ENCODE measurements at regions not wholly inside any gene's neighbourhood (a gene's known extent, or its start where the extent isn't known, plus 50 kb on each side); places are given as distances from the start of the nearest gene placed in this dataset.

- no peak for TF ChIP-seq POLR2AphosphoS5 (IDR thresholded peaks at IDR 0.05)
- TF ChIP-seq, protein P1, sequence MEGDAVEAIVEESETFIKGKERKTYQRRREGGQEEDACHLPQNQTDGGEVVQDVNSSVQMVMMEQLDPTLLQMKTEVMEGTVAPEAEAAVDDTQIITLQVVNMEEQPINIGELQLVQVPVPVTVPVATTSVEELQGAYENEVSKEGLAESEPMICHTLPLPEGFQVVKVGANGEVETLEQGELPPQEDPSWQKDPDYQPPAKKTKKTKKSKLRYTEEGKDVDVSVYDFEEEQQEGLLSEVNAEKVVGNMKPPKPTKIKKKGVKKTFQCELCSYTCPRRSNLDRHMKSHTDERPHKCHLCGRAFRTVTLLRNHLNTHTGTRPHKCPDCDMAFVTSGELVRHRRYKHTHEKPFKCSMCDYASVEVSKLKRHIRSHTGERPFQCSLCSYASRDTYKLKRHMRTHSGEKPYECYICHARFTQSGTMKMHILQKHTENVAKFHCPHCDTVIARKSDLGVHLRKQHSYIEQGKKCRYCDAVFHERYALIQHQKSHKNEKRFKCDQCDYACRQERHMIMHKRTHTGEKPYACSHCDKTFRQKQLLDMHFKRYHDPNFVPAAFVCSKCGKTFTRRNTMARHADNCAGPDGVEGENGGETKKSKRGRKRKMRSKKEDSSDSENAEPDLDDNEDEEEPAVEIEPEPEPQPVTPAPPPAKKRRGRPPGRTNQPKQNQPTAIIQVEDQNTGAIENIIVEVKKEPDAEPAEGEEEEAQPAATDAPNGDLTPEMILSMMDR (IDR thresholded peaks at IDR 0.05): no peak
Observed at GRCh38 chr18:70523035-70523791, 234.4 kb downstream of the SOCS6 start.

All from suprapubic skin (tissue), 3 donors.